HG02588 (cell line): ENCODE measurements at regions not wholly inside any gene's neighbourhood (a gene's known extent, or its start where the extent isn't known, plus 50 kb on each side); places are given as distances from the start of the nearest gene placed in this dataset.

ENCODE experiments used
- ATAC-seq: cut with Tn5 transposase; IDR thresholded peaks from one replicate; pipeline ENCODE4 v1.9.1; 2021; ENCODE audit warnings: mild to moderate bottlenecking, moderate library complexity; ENCODE audit not compliant: unreplicated experiment

GRCh38 chr1:67559222-67559700, 125.7 kb upstream of the GADD45A start:
- ATAC-seq = no peak

DNA sequence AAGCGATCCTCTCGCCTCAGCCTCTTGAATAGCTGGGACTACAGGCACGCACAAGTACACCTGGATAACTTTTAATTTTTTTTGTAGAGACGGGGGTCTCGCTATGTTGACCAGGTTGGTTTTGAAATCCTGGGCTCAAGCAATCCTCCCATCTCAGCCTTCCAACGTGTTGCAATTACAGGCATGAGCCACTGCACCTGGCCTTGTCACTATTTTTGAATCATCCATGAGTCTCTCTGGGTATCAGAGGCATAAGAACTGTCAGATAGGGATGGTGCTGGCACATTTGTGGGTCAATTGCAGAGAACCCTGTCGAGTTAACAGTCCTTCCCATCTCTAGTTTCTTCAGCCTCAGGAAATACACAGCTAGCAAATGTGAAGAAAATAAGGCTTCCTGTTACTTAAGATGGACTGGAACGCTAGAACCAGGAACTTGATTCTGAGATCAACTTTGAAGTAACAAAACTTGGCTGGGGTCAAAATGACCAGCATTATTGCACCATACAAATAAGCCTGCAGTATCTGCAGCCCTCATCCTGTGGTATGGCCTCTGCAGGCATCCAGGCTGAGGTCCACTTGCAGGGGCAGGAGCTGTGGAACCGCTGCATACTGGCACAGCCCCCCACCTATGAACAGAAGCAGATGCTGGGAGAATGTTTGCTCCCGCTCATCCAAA, 124.3 kb upstream of the GADD45A start:
- ATAC-seq = no peak

DNA sequence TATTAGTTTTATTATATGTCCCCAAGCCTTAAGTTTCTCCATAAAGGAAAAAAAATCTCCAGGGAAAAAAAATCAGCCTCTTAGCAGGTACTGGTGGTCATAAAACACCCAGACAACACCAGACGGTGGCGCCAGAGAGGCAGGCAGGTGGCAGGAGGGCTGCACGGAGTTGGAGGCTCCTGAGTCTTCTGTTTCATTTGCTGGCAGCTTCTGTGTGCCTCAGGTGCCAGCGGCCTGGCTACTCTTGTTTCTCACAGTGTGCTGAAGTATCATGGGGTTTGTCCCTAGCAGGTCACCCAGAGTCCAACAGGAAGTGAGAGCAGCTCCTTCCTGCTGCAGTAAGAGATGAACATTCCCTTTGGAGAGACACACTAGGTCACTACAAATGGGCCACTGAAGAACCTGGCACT, 123.3 kb upstream of the GADD45A start:
- ATAC-seq = peak; percentile 87

- no peak for ATAC-seq
Observed at GRCh38 chr1:67563684-67564083, 121.3 kb upstream of the GADD45A start.

GRCh38 chr1:67564193-67564592, 120.8 kb upstream of the GADD45A start:
- no peak for ATAC-seq

DNA sequence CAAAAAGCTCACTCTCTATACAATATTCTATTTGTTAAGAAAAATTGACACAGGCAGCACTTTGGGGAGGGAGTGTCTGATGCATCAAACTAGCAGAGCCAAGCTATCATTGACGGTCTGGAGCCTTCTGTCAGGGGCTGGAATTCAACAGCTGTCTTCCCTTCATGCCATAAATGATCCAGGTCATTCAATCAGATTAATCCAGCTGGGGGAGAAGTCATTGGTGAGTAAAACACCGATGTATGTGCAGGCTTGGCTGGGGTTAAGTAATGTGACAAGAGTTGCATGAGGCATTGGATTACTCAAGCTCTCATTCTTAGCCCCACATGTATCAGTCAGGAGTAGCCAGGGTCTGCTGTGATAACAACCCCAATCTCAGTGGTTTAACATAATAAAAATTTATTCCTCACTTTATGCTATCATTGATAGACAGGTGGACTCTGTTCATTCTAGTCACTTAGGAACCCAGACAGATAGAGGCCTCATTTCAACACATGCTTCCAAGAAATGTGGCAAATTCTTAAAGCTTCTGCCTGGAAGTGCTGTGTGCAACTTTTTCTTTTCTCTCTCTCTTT, 118.1 kb upstream of the GADD45A start:
- ATAC-seq = no peak

- no peak for ATAC-seq
Observed at GRCh38 chr1:67570486-67571143, 114.4 kb upstream of the GADD45A start.

DNA sequence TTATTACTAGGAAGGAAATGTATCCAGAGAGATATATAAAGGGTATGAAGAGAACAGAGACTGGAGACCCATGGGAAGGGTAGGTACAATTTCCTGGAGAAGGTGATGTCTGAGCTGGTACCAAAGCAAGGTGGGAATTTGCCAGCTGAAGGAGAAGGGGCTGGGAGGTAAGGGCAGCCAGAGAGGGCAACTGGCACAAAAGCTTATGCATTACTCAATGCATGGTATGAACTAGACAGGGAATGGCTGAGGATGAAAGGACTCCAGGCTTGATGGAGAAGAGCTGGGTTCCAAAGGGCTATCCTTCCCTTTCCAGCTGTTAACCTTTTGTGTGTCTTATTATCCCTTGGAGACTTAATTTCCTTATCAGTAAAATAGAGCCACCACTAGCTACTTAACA, 113.6 kb upstream of the GADD45A start:
- no peak for ATAC-seq

DNA sequence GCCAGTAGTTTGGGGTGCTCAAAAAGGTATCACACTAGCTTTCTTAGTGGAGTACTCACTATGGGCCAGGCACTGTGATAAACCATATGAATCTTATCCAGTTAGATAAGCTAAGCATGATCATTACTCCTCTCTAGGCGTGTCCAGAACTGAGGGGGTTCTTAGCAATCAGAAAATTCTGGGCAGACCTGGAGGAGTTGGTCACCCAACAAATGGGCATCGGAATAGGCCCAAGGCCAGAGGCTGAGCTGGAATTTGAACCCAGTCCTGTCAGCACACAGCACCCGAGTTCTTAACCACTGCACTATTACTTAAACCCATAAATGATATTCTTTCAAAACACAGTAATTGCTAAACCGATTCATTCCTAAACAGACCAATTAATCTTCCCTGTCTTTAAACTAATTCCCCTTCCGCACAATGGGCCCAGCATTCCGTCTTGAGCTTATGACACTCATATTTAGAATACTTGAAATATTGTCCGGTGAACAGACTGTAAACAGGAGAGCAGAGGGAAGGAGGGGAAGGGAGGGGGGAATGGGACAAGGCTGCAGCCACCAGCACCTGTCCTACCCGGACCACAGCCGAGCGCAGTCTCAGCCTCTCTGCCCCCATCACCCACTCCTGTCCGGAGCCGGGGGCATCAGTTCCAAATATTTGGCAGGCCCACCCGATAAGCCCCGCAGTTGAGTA, 113.0 kb upstream of the GADD45A start:
- ATAC-seq = no peak

- ATAC-seq = no peak
Observed at GRCh38 chr1:67572594-67573221, 112.3 kb upstream of the GADD45A start.

GRCh38 chr1:67573311-67573872, 111.6 kb upstream of the GADD45A start:
- ATAC-seq = no peak

DNA sequence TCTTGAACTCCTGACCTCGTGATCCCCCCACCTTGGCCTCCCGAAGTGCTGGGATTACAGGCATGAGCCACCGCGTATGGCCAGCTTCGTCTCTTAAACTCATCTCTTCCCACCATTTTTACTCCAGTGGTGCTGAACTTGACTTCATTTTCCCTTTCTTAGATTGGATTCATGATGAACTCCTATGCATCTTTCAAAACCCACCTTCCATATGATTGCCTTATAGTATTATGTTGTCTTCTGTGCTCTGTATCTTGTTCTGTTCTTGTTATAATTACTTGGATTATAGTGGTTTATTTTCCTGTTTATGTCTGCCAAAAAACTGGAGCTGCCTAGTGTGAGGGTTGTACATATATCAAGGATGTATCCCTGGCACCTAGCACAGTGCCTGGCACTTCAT, 110.8 kb upstream of the GADD45A start:
- no peak for ATAC-seq

DNA sequence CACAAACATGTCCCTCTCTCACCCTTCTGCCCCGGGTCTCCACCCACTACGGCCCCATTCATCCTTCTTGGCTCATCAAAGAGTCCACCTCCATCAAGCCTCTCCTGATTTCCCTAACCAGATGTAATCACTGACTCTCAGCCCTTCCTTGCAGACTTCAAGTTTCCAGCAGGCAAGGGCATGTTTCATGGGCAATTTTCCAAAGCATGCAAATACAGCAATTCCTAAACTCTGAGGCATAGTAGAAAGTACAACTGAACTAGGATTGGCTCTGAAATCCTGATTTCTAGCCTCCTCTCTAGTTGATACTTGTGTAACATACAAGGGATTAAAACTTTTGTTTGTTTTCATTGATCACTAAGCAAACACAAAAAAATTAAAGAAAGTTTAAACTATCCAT, 109.1 kb upstream of the GADD45A start:
- no peak for ATAC-seq

DNA sequence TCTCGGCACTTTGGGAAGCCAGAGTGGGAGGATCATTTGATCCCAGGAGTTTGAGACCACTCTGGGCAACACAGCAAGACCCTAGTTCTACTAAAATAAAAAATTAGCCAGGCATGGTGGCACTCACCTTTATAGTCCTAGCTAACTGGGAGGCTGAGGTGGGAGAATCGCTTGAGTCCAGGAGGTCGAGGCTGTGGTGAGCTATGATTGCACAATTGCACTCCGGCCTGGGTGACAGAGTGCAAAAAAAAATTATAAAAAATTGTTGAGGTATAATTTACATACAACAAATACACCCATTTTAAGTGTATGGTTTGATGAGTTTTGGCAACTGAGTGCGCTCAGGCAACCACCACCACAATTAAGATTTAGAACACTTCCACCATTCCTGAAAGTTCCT, 108.5 kb upstream of the GADD45A start:
- ATAC-seq = no peak

- no peak for ATAC-seq
Observed at GRCh38 chr1:67577646-67578045, 107.4 kb upstream of the GADD45A start.

DNA sequence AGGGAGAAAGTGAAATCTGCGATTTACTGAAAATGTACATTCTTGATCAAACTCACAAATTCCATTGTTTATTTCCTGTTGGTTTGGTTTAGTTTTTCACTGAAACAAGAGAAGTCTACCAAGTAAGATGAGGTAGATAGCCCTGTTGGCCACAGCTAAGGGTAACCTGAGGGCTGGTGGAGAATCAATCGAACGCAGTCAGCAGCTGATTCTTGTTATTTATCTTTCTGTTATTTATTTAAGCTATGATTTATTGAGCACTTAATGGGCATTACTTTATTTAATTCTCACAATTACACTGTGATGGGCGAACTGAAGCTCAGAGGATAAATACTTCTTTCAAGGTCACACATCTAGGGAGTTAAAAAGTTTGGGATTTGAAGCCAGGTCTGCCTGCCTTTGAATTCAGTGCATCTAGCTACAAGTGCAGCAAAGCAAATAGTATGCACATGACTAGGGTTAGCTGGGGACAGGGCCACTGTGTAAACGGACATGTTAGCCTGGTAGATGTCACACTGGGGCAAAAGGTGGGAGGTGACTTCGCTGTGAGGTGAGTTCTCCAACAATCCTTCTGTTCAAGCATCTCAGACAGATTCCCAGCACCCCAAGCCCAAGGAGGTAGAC, 106.5 kb upstream of the GADD45A start:
- ATAC-seq = no peak

GRCh38 chr1:67579623-67580394, 105.2 kb upstream of the GADD45A start:
- no peak for ATAC-seq

DNA sequence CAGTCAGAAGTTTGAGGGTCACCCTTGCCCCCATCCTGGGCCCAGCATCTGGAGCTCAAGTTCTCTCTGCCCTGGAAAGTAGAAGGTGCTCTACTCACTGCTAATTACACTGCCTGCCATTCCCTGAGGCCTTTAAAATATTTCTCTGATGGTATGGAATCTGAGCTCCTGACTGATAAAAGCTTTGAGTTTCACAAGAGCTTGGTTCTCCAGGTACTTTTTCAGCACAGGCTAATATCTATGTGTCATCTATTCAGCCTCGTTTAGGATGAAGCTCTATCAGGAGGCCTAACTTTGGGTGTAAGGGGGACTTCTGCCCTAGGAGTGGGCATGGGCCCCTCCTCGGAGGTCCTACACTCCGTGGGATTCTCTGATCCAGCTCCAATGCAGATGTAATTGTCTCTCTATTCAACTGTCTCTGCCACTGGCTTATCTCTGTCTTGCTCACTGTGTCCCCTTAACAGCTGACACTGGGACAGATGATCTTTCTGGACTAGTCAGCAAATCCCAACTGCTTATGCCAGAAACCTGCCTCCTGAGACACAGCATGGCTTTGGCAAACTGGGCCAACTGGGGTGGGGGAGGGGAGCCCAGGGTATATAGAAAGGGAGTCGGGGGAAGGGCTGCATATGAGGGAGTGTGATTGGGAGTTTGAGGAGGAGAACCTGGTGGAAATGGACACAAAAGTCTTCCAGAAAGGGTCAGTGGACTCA, 104.2 kb upstream of the GADD45A start:
- ATAC-seq = no peak
